Omental fat pad (tissue), 3 donors: ENCODE measurements at regions not wholly inside any gene's neighbourhood (a gene's known extent, or its start where the extent isn't known, plus 50 kb on each side); places are given as distances from the start of the nearest gene placed in this dataset.

ENCODE experiments used
- ATAC-seq: fragments of 150-250 bp; one replicate; pipeline ENCODE4 v1.9.1; 2016; ENCODE audit warnings: mild to moderate bottlenecking, moderate library complexity; ENCODE audit not compliant: low FRiP score
- DNase-seq: peaks from one replicate; pipeline ENCODE4 v3.0.0-alpha.2; 2019; ENCODE audit warnings: low spot score
- TF ChIP-seq, protein P1 (sequence below), 3 donors: fragments of 450-650 bp; IDR thresholded peaks; one replicate each; pipeline ENCODE4 v1.5.1; 2016 to 2017; ENCODE audit warnings: antibody characterized with exemption in 3 of 3, mild to moderate bottlenecking in 3 of 3, moderate library complexity in 2 of 3

- DNase-seq (no peak), ATAC-seq (no peak)
- TF ChIP-seq, protein P1, sequence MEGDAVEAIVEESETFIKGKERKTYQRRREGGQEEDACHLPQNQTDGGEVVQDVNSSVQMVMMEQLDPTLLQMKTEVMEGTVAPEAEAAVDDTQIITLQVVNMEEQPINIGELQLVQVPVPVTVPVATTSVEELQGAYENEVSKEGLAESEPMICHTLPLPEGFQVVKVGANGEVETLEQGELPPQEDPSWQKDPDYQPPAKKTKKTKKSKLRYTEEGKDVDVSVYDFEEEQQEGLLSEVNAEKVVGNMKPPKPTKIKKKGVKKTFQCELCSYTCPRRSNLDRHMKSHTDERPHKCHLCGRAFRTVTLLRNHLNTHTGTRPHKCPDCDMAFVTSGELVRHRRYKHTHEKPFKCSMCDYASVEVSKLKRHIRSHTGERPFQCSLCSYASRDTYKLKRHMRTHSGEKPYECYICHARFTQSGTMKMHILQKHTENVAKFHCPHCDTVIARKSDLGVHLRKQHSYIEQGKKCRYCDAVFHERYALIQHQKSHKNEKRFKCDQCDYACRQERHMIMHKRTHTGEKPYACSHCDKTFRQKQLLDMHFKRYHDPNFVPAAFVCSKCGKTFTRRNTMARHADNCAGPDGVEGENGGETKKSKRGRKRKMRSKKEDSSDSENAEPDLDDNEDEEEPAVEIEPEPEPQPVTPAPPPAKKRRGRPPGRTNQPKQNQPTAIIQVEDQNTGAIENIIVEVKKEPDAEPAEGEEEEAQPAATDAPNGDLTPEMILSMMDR (IDR thresholded peaks at IDR 0.05): no peak
Observed at GRCh38 chr14:43539210-43539609, 967.9 kb downstream of the FSCB start.

DNA sequence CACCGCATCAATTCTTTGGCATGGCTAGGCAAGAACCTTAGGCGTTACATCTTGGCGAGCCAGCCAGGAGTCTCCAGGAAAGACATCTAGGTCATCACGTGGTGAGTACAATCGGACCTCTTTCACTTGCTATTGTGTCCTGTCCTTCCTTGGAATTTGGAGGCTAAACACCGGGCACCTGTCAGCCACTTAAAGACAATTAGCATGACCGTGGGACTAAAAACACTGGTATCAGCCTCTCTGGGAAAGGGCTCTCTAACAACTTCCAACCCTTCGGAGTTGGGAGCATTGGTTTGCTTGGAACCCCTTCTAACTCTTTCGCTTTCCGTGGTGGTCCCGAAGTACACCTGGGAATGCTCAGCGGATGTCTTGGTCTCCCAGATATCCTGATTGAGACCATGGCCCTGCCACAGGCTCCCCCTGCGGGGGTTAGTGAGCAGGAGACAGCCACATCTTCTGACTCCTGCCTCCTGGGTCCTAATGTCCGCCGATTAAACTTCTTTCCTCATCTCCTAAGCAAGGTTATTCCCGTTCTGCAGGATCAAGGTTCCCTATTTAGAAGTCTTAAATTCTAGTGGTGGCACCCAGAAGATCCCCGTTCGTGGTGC is 971.7 kb downstream of the FSCB start:
- DNase-seq (no peak), ATAC-seq (no peak)
- TF ChIP-seq, protein P1 (IDR thresholded peaks at IDR 0.05): no peak

DNA sequence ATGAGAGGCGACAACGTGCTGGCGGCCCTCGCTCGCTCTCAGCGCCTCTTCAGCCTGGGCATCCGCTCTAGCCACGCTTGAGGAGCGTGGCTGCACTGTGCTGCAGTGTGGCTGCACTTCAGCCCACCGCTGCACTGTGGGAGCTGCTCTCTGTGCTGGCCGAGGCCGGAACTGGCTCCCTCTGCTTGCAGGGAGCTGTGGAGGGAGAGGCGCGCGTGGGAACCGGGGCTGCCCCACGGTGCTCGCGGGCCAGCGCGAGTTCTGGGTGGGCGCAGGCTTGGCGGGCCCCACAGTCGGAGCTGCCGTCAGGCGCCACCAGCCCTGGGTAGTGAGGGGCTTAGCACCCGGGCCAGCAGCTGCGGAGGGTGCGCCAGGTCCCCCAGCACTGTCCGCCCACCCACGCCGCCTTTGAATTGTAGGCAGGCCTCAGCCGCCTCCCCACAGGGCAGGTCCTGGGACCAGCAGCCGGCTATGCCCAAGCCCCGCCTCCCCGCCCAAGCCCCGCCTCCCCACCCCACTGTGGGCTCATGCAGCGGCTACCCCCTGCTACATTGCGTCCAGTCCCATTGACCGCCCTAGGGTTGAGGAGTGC is 974.2 kb downstream of the FSCB start:
- ATAC-seq (no peak), DNase-seq (no peak)
- TF ChIP-seq, protein P1 (IDR thresholded peaks at IDR 0.05): no peak

GRCh38 chr14:43528321-43528720 is 978.8 kb downstream of the FSCB start:
- no peak for ATAC-seq
- TF ChIP-seq, protein P1 (IDR thresholded peaks at IDR 0.05): no peak
- DNase-seq: no peak

DNA sequence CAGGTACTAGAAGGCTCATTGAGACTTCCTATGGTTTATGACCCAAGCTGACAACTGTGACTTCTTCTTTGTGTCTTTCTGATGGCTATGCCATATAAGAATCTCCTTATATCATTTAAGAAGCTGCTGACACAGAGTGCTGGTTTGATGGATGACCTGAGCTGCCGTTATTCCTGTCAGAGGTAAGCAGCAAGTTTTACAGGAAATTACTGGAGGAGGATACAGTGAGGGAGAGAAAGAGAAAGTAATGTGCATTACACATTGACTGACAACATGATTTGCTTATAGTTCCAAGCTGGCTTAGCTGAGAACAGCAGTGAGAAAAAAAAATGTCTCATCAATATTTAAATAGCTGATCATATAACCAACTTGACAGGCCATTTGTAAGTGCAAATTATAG is 981.4 kb downstream of the FSCB start:
- TF ChIP-seq, protein P1 (IDR thresholded peaks at IDR 0.05): no peak
- no peak for DNase-seq
- ATAC-seq: no peak

DNA sequence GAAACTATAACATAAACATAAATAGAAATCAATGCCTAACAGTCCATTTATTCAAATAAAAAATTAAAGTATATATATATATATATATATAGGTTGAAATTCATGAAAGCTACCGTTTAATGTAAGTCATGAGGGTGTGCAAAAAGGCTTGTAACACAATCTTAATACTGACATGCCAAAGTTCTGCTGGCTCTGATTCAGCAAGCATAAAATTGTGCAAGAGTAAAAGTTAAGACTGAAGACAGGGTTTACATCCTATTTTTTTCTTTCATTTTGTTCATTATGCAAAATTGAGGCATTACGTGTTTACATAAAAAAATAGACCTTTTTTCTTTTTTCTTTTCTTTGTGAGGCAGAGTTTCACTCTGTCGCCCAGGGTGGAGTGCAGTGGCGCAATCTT is 984.2 kb downstream of the FSCB start:
- TF ChIP-seq, protein P1 (IDR thresholded peaks at IDR 0.05): no peak
- no peak for DNase-seq
- ATAC-seq: no peak

- TF ChIP-seq, protein P1 (IDR thresholded peaks at IDR 0.05): no peak
- no peak for ATAC-seq
- no peak for DNase-seq
Observed at GRCh38 chr14:43522191-43522590, 984.9 kb downstream of the FSCB start.
